ENCODE measurements at regions not wholly inside any gene's neighbourhood (a gene's known extent, or its start where the extent isn't known, plus 50 kb on each side); places are given as distances from the start of the nearest gene placed in this dataset.

DNA sequence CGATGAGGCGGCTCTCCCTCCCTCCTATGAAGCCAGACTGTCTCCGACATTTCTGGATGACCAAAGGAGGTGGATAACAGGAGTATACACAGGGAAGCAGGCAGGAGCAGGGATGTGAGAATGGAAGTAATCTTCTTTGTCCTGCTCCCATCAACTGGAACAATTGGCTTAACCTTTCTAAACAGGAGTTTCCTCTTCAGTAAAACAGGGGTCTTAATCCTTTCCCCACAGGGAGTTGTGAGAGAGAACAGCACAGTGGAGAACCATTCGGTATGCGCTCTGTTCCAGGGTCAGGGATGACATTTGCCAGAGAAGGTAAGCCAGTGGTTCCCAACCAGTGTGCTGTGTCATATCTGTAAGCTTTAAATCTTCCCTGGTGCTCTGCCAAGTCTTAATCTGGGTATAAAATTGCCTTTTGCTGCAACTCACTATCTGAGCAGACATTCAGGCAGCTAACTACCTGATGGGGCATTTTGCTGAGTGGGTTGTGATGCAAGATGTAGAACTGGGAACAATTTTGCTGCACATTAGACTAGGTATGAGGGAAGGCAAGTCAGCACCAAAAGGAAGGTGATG is 294.8 kb upstream of the KIF2A start:
- TF ChIP-seq CTCF (IDR thresholded peaks at IDR 0.05) (no peak), POLR2A (IDR thresholded peaks at IDR 0.05) (no peak)
- ATAC-seq (no peak), DNase-seq (no peak)
- H3K27ac ChIP-seq = no peak overlapping the region
- H3K4me3 ChIP-seq = no peak overlapping the region
- intact Hi-C loops (cut with DNase I) = no loop called here
- no peaks in the 10 kb centered on the region for H3K9me3 ChIP-seq
- no peaks in the 10 kb centered on the region for H3K36me3 ChIP-seq (replicated peaks in 1 of 2; ENCODE audit: insufficient read depth in 1 of 2, low read depth in 2 of 2)
- H3K27me3 ChIP-seq = no peaks in the 10 kb centered on the region
- WGBS, 2 donors = 71 to 72% methylated on average over 5 of the region's 5 CpGs
- H3K4me1 ChIP-seq = no peaks in the 10 kb centered on the region

GRCh38 chr5:62017092-62017491 is 288.9 kb upstream of the KIF2A start:
- Histone ChIP-seq H3K4me1 (no peaks in the 10 kb centered on the region), H3K27me3 (no peaks in the 10 kb centered on the region), H3K4me3 (no peak overlapping the region), H3K36me3 (replicated peaks in 1 of 2; ENCODE audit: insufficient read depth in 1 of 2, low read depth in 2 of 2) (no peaks in the 10 kb centered on the region), H3K27ac (no peak overlapping the region), H3K9me3 (no peaks in the 10 kb centered on the region)
- 61 to 90% methylated on average over 1 of the region's 1 CpG for WGBS, 2 donors
- TF ChIP-seq CTCF (IDR thresholded peaks at IDR 0.05) = no peak
- TF ChIP-seq POLR2A (IDR thresholded peaks at IDR 0.05) = no peak
- intact Hi-C loops (cut with DNase I) = no loop called here
- no peak for DNase-seq
- no peak for ATAC-seq

GRCh38 chr5:62029303-62029702 is 276.7 kb upstream of the KIF2A start:
- intact Hi-C loops (cut with DNase I) = no loop called here
- no peaks in the 10 kb centered on the region for H3K4me1 ChIP-seq
- no peaks in the 10 kb centered on the region for H3K9me3 ChIP-seq
- ATAC-seq (no peak), DNase-seq (no peak)
- WGBS, 2 donors = 69 to 76% methylated on average over 2 of the region's 2 CpGs
- TF ChIP-seq CTCF (IDR thresholded peaks at IDR 0.05) = no peak
- no peak for TF ChIP-seq POLR2A (IDR thresholded peaks at IDR 0.05)
- no peak overlapping the region for H3K27ac ChIP-seq
- H3K36me3 ChIP-seq (replicated peaks in 1 of 2; ENCODE audit: insufficient read depth in 1 of 2, low read depth in 2 of 2) = no peaks in the 10 kb centered on the region
- H3K4me3 ChIP-seq = no peak overlapping the region
- H3K27me3 ChIP-seq = no peaks in the 10 kb centered on the region

- Histone ChIP-seq H3K27ac (no peak overlapping the region), H3K9me3 (no peaks in the 10 kb centered on the region), H3K36me3 (replicated peaks in 1 of 2; ENCODE audit: insufficient read depth in 1 of 2, low read depth in 2 of 2) (no peaks in the 10 kb centered on the region), H3K27me3 (no peaks in the 10 kb centered on the region), H3K4me1 (no peaks in the 10 kb centered on the region), H3K4me3 (no peak overlapping the region)
- ATAC-seq (no peak), DNase-seq (no peak)
- intact Hi-C loops (cut with DNase I) = no loop called here
- 53 to 76% methylated on average over 2 of the region's 2 CpGs for WGBS, 2 donors
- TF ChIP-seq POLR2A (IDR thresholded peaks at IDR 0.05) (no peak), CTCF (IDR thresholded peaks at IDR 0.05) (no peak)
Observed at GRCh38 chr5:62030326-62030725, 275.7 kb upstream of the KIF2A start.

- Histone ChIP-seq H3K27me3 (no peaks in the 10 kb centered on the region), H3K36me3 (replicated peaks in 1 of 2; ENCODE audit: insufficient read depth in 1 of 2, low read depth in 2 of 2) (no peaks in the 10 kb centered on the region), H3K4me3 (no peak overlapping the region), H3K27ac (no peak overlapping the region), H3K9me3 (no peaks in the 10 kb centered on the region), H3K4me1 (no peaks in the 10 kb centered on the region)
- no peak for DNase-seq
- WGBS, 2 donors = 67 to 86% methylated on average over 1 of the region's 1 CpG
- TF ChIP-seq POLR2A (IDR thresholded peaks at IDR 0.05) (no peak), CTCF (IDR thresholded peaks at IDR 0.05) (no peak)
- intact Hi-C loops (cut with DNase I) = no loop called here
- no peak for ATAC-seq
Observed at GRCh38 chr5:62038024-62038423, 268.0 kb upstream of the KIF2A start.

All from body of pancreas (tissue), 4 donors.